GM13976 (cell line): ENCODE measurements at regions not wholly inside any gene's neighbourhood (a gene's known extent, or its start where the extent isn't known, plus 50 kb on each side); places are given as distances from the start of the nearest gene placed in this dataset.

Experiments used
- DNase-seq: peaks from one replicate; pipeline ENCODE4 v3.0.0; 2012; ENCODE audit warnings: low spot score
- in situ Hi-C: fragments of 300-500 bp; cut with MboI; formaldehyde crosslinking; loops from one replicate; pipeline ENCODE4 v1.12.0; 2022; ENCODE audit warnings: low sequenced_read_pairs, mixed read lengths, inconsistent platforms; ENCODE audit not compliant: unreplicated experiment
- TF ChIP-seq, protein P1 (sequence below): IDR thresholded peaks from 2 replicates; pipeline ENCODE4 v1.5.1; 2012; ENCODE audit warnings: borderline replicate concordance, mild to moderate bottlenecking; ENCODE audit not compliant: insufficient read depth; ENCODE audit errors: extremely low read depth, missing control alignments, control extremely low read depth

GRCh38 chr10:90430186-90430585, 427.7 kb downstream of the HTR7 start:
- DNase-seq, result no peak
- in situ Hi-C loops, result no loop called here
- TF ChIP-seq, protein P1, sequence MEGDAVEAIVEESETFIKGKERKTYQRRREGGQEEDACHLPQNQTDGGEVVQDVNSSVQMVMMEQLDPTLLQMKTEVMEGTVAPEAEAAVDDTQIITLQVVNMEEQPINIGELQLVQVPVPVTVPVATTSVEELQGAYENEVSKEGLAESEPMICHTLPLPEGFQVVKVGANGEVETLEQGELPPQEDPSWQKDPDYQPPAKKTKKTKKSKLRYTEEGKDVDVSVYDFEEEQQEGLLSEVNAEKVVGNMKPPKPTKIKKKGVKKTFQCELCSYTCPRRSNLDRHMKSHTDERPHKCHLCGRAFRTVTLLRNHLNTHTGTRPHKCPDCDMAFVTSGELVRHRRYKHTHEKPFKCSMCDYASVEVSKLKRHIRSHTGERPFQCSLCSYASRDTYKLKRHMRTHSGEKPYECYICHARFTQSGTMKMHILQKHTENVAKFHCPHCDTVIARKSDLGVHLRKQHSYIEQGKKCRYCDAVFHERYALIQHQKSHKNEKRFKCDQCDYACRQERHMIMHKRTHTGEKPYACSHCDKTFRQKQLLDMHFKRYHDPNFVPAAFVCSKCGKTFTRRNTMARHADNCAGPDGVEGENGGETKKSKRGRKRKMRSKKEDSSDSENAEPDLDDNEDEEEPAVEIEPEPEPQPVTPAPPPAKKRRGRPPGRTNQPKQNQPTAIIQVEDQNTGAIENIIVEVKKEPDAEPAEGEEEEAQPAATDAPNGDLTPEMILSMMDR, result no peak

GRCh38 chr10:90432866-90433265, 425.0 kb downstream of the HTR7 start:
- in situ Hi-C loops, result no loop called here
- TF ChIP-seq, protein P1, result no peak
- no peak for DNase-seq

DNA sequence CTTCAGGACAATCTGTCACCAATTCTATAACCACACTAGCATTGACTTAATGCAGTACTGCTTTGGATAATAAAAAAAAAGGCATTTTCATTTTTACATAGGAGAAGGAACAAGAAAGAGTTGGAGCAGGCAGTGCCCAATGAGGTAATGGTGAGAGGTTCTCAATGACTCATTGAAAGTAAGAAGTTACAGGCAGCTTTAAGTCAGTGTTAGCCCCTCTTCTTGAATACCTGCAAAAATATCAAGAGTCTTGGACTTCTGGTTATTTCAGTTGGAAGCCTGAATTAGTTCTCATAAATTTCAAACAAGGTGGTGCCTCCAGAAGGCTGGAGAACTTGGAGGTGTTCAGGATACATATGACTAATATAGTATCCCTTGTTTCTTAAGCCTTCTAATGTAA, 422.5 kb downstream of the HTR7 start:
- in situ Hi-C loops, result no loop called here
- TF ChIP-seq, protein P1, result no peak
- no peak for DNase-seq

DNA sequence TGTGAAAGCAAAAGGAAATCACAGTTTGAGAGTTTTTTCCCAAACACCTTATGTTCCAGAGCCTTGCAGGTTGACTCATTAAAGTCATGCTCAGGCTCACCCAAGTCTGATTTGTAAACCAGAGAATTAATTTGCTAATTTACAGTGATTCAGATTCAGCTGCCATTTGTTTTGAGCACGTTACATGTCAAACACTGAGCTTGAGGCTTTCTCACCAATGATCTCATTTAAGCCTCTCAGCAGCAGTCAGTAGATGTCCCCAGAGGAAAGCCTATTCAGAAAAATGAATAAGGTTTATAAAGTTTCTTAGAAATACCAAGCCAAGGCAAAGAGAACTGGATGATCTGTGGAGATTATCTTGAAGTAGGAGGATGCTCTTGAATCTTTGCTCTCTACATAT, 420.4 kb downstream of the HTR7 start:
- TF ChIP-seq, protein P1, result no peak
- in situ Hi-C loops, result no loop called here
- no peak for DNase-seq

DNA sequence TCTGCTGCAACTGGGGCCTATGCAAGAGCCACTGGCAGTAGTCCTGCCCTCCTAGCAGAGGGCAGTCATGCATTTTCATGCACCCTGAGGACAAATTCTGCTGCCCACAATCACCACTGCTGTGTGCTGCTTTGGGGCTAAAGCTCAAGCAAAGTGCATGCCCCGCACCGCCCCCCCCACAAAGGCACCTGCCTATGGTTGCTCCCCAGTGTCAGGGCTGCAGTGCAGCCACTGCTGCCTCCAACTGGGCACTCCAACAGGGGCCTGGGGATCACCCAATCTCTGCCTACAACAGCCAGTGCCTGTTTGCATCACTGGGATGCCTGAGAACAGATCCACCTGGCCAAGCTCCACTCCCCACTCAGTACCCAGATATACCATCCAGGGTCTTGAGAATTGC, 417.0 kb downstream of the HTR7 start:
- in situ Hi-C loops, result no loop called here
- TF ChIP-seq, protein P1, result no peak
- no peak for DNase-seq

DNA sequence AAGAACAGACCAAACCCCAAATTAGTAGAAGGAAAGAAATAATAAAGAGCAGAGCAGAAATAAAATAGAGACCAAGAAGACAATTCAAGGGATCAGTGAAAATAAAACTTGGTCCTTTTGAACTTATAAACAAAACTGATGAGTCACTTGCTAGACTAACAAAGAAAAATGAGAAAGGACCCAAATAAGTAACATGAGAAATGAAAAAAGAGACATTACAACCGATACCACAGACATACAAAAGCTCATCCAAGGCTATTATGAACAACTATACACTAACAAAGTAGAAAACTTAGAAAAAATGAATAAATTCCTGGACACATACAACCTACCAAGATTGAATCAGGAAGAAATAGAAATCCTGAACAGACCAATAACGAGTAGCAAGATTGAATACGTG, 414.5 kb downstream of the HTR7 start:
- no peak for DNase-seq
- in situ Hi-C loops, result no loop called here
- TF ChIP-seq, protein P1, result no peak

GRCh38 chr10:90447831-90448230, 410.0 kb downstream of the HTR7 start:
- in situ Hi-C loops, result no loop called here
- TF ChIP-seq, protein P1, result no peak
- DNase-seq, result no peak
